ENCODE measurements at regions not wholly inside any gene's neighbourhood (a gene's known extent, or its start where the extent isn't known, plus 50 kb on each side); places are given as distances from the start of the nearest gene placed in this dataset.

GRCh38 chr7:136709876-136710275, 158.6 kb upstream of the CHRM2 start:
- H3F3A ChIP-seq (ENCODE audit: insufficient read depth, low read length), result no peaks in the 10 kb centered on the region
- H3K9me2 ChIP-seq (ENCODE audit: low read depth, low read length), result no peaks in the 10 kb centered on the region
- H3K27ac ChIP-seq (ENCODE audit: low read depth, low read length, poor library complexity, severe bottlenecking), result no peak overlapping the region
- H3K79me2 ChIP-seq (ENCODE audit: insufficient read depth, low read length), result no peaks in the 10 kb centered on the region
- H3K9ac ChIP-seq (ENCODE audit: low read length), result no peak overlapping the region
- H3K27me3 ChIP-seq (ENCODE audit: insufficient read depth, low read length), result no peaks in the 10 kb centered on the region
- H4K20me1 ChIP-seq (ENCODE audit: insufficient read depth, low read length), result no peaks in the 10 kb centered on the region
- TF ChIP-seq CTCF (IDR thresholded peaks at IDR 0.05; ENCODE audit: low read length) (no peak), EZH2 (IDR thresholded peaks at IDR 0.05; ENCODE audit: borderline replicate concordance, low read length) (no peak)
- no peaks in the 10 kb centered on the region for H3K4me1 ChIP-seq (ENCODE audit: insufficient read depth, low read length, severe bottlenecking)
- H3K36me3 ChIP-seq (ENCODE audit: insufficient read depth, low read length), result no peaks in the 10 kb centered on the region
- H2AFZ ChIP-seq (ENCODE audit: low read length), result no peak overlapping the region
- no peaks in the 10 kb centered on the region for H3K9me3 ChIP-seq (ENCODE audit: low read length)
- no peak overlapping the region for H3K4me3 ChIP-seq (ENCODE audit: low read depth, low read length, poor library complexity, severe bottlenecking)
- H3K4me2 ChIP-seq (ENCODE audit: low read length), result no peak overlapping the region

DNA sequence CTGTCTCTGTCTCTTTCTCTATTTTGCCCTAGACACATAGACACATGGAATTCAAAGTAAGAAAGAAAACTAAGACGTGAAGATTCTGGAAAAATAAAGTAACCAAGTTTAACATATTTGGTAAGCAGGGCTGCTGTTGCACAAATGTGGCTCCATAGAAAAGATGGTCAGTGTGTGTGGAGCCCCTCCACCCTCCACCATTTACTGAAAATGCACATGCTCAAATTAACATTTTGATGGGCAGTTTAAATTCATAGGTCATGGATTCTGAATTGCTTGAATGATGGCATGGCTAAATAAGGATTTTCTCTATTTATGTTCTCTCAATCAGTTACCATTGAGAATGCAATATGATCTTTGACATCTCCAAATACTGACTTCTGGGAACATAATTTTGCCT, 165.5 kb upstream of the CHRM2 start:
- Histone ChIP-seq H3K36me3 (ENCODE audit: insufficient read depth, low read length) (no peaks in the 10 kb centered on the region), H3K27me3 (ENCODE audit: insufficient read depth, low read length) (no peaks in the 10 kb centered on the region), H3K27ac (ENCODE audit: low read depth, low read length, poor library complexity, severe bottlenecking) (no peak overlapping the region), H2AFZ (ENCODE audit: low read length) (no peak overlapping the region), H3K9me3 (ENCODE audit: low read length) (no peaks in the 10 kb centered on the region), H3F3A (ENCODE audit: insufficient read depth, low read length) (no peaks in the 10 kb centered on the region), H3K9me2 (ENCODE audit: low read depth, low read length) (no peaks in the 10 kb centered on the region), H3K4me1 (ENCODE audit: insufficient read depth, low read length, severe bottlenecking) (no peaks in the 10 kb centered on the region), H3K4me3 (ENCODE audit: low read depth, low read length, poor library complexity, severe bottlenecking) (no peak overlapping the region), H3K4me2 (ENCODE audit: low read length) (no peak overlapping the region), H4K20me1 (ENCODE audit: insufficient read depth, low read length) (no peaks in the 10 kb centered on the region), H3K9ac (ENCODE audit: low read length) (no peak overlapping the region), H3K79me2 (ENCODE audit: insufficient read depth, low read length) (no peaks in the 10 kb centered on the region)
- TF ChIP-seq CTCF (IDR thresholded peaks at IDR 0.05; ENCODE audit: low read length), result no peak
- no peak for TF ChIP-seq EZH2 (IDR thresholded peaks at IDR 0.05; ENCODE audit: borderline replicate concordance, low read length)

DNA sequence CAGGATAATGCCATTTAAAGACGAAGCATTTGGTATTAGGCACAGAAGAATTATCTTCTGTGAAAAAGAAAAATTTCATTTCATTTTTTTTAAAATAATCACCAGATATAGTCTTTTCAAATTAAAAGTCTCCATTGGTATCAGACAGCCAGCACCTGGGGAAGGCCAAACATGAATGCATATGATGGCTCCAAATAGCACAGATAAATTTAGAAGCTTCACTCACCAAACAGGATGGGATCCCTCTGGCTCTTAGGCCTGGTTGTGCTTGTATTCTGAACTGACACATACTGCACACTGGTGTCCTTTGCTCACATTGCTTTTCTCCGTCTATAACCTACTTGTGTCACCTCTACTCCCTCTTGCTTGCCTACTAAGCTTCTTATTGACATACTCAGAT, 169.5 kb upstream of the CHRM2 start:
- H3K9ac ChIP-seq (ENCODE audit: low read length), result no peak overlapping the region
- H3K4me2 ChIP-seq (ENCODE audit: low read length), result no peak overlapping the region
- H3K9me2 ChIP-seq (ENCODE audit: low read depth, low read length), result no peaks in the 10 kb centered on the region
- H3K4me3 ChIP-seq (ENCODE audit: low read depth, low read length, poor library complexity, severe bottlenecking), result no peak overlapping the region
- no peak for TF ChIP-seq EZH2 (IDR thresholded peaks at IDR 0.05; ENCODE audit: borderline replicate concordance, low read length)
- no peak for TF ChIP-seq CTCF (IDR thresholded peaks at IDR 0.05; ENCODE audit: low read length)
- H3K9me3 ChIP-seq (ENCODE audit: low read length), result no peaks in the 10 kb centered on the region
- no peaks in the 10 kb centered on the region for H4K20me1 ChIP-seq (ENCODE audit: insufficient read depth, low read length)
- no peaks in the 10 kb centered on the region for H3K27me3 ChIP-seq (ENCODE audit: insufficient read depth, low read length)
- H3K4me1 ChIP-seq (ENCODE audit: insufficient read depth, low read length, severe bottlenecking), result no peaks in the 10 kb centered on the region
- H3K27ac ChIP-seq (ENCODE audit: low read depth, low read length, poor library complexity, severe bottlenecking), result no peak overlapping the region
- no peaks in the 10 kb centered on the region for H3K36me3 ChIP-seq (ENCODE audit: insufficient read depth, low read length)
- H3K79me2 ChIP-seq (ENCODE audit: insufficient read depth, low read length), result no peaks in the 10 kb centered on the region
- H2AFZ ChIP-seq (ENCODE audit: low read length), result no peak overlapping the region
- H3F3A ChIP-seq (ENCODE audit: insufficient read depth, low read length), result no peaks in the 10 kb centered on the region

All from OCI-LY1 (cell line).